GM12873 (cell line): ENCODE measurements at regions not wholly inside any gene's neighbourhood (a gene's known extent, or its start where the extent isn't known, plus 50 kb on each side); places are given as distances from the start of the nearest gene placed in this dataset.

Source experiments
- CTCF ChIP-seq: IDR thresholded peaks from 2 replicates; pipeline ENCODE4 v1.5.1; 2012; ENCODE audit warnings: low read depth, mild to moderate bottlenecking, moderate library complexity, low read length, control low read depth; ENCODE audit not compliant: insufficient read depth; ENCODE audit errors: missing control alignments

DNA sequence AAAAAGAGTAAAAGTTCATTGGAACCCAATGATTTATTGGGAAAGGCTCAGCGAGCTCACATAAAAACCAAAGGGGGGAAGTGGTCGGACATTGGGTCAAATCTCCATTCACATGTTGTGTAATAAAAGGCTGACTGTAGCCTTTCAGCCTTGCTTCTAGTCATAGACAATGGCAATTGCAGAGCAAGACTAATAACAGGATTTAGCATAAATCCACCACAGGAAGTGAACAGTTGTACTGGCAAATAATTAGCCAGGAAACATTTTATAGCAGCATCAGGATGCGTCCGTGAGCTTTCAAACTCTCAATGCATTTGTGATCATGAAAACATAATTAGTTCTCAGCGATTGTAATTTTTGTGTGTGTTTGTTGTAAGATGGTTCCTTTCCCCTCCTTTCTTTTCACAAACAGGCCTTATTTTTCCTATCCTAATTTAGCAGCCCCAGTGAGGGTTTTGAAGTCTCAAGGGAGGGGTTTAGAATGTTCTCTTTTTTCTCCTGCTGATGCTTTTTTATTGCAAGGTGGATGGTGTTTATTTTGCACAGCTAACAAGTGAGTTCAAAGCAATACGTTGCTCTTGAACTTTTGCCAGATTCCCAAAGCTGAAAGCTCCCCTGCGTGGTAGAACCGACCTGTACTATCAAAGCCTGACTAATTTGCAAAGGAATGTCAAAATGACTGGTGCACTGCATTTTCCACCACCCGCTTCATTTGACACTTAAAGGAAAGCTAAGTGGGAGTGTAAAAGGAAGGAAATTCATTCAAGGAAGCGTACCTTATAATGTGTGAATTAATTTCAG is 105.6 kb downstream of the SPRY2 start:
- no peak for TF ChIP-seq CTCF

DNA sequence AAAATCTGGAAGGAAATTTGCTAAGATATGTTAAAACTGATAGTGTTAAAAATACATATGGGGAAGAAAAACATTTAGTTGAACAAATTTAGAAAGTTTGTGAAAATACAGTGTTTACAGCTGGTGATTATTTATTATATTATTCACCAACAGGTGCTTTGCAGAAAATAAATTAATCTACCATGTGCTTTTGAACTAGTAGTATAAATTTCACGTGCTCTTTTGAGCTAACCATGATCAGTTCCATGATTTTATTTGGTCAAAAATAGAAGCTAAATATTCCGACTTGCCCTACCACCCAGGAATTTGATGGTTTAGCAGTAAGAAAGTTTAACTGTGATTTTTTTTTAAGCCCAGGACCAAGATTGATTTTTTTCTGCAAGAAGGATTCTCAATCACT is 113.3 kb downstream of the SPRY2 start:
- TF ChIP-seq CTCF: no peak

DNA sequence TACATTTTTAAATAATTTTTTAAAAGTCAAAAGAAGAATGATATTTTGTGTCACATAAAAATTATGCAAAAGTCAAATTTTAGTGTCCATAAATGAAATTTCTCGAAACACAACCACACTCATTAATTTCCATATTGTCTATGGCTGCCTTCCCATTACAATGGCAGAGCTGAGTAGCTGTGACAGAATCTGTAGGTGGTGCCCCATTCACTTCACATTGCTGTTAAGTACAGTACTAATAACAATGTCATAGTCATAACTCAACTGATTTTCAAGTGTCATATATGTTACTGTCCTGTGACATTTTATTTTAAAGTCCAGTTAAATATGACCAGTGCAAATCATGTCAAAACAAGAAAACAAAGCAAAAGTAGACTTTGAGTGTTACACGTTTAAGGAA is 114.3 kb downstream of the SPRY2 start:
- TF ChIP-seq CTCF: no peak

DNA sequence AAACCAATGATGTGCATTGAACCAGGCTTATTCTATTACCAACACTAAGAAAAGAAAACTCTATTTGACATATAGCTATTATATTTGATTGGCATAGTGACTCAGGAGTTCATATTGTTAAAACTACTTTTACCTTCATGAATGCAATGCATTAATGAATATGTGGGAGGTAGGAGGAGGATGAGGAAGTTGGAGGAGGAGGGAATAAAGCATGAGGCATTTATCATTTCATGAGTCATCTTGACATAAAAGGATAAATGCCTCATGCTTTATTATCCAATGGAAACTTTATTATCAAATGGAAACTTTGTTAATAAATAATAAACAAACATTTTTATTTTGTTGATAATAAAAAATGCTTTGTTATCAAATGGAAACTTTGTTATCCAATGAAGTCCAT is 116.5 kb downstream of the SPRY2 start:
- no peak for TF ChIP-seq CTCF

DNA sequence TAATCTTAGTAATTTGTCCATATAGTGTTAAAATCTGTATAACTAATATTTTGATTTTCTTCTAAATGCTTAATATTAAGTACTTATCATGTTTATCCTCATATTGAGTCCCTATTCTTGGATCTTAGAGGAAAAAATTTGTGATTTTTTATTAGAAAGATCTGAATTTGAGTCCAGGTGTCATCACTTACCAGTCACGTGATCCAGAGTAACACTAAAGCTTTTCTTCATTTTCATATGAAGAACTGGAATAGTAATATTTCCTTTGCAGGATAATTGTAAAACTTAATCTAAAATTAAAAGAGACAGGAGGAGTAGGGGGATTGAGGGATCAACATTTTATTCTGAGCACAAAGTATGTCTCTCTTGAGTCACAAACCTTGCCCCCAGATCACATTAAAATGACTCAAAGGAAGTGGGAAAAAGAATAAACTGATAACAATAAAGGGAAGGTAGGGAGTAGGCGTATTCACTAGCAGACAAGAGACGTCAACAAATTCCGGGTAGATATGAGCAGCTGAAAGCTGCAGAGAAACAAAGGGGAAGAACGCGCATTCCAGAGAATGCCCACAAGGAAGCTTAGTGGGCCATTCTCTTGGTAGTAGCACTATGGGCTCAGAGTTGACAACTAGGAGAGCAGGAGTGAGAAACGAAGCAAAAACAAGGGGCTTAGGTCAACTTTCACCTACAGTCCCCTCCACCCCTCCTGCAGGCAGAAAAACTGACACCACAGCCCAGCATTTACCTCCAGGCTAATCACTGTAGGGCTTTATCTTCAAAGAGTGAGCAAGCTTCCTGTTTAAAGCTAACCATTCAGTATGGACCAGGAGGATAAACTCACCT is 123.1 kb downstream of the SPRY2 start:
- TF ChIP-seq CTCF: no peak

DNA sequence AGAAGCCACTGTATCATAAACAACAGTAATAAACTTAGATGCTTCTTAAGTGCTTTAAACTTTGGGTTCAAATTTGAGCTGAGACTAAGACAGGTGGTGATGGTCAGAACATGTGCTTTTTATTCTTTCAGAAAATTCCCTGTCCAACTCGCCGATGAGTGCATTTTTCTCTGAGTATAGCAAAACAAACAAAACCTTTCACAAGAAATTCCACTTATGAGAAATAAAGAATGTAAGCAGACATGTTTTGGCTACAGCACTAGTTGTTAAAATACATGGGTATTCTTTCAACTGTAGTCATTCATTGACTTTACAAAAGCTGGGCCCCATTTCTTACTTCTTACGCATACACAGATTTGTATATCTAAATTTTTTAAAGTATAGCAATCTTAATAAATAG is 125.6 kb downstream of the SPRY2 start:
- TF ChIP-seq CTCF: no peak

DNA sequence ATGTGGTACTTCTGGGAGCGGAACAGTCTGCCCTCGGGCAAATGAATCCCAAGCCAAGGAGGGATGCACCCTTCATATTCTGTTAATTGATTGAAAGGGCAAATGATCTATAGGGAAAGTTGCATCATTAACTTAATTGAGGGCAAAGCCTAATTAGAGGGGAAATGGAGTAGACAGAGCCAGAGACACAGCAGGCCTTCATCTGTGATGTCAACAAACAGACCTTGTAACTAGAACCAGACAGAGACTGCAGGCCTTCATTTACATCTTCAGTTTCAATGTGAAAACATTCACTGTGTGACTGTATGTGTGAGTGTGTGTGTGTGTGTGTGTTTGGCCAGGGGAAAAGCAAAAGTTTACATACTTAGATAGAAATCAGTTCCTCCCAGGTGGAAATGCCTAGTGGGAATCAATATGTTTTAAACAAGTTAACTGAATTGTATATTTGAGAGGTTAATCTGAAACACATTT is 126.4 kb downstream of the SPRY2 start:
- TF ChIP-seq CTCF: no peak
